HL-60 (cell line): ENCODE measurements at regions not wholly inside any gene's neighbourhood (a gene's known extent, or its start where the extent isn't known, plus 50 kb on each side); places are given as distances from the start of the nearest gene placed in this dataset.

ENCODE experiments used
- DNase-seq, 2 experiments: peaks; one replicate each; pipeline ENCODE4 v3.0.0-alpha.2; 2010 to 2020; ENCODE audit warnings: low read depth in 1 of 2, low spot score in 1 of 2
- H3K27ac ChIP-seq: fragments of 250-450 bp; sonication (Bioruptor Pico); replicated peaks from 2 replicates; pipeline ENCODE4 v1.5.1; 2020; ENCODE audit warnings: mild to moderate bottlenecking, moderate library complexity
- H3K27me3 ChIP-seq: fragments of 250-450 bp; sonication (Bioruptor Pico); 2 replicates; pipeline ENCODE4 v1.5.1; 2021; ENCODE audit warnings: mild to moderate bottlenecking, moderate library complexity; ENCODE audit not compliant: insufficient read depth, poor library complexity, severe bottlenecking
- H3K4me3 ChIP-seq: replicated peaks from 2 replicates; pipeline ENCODE4 v1.5.1; 2011; ENCODE audit warnings: mild to moderate bottlenecking, control low read depth, low read length; ENCODE audit not compliant: insufficient read depth
- GABPA ChIP-seq: IDR thresholded peaks from 2 replicates; pipeline ENCODE4 v1.6.1; 2012; ENCODE audit warnings: low read depth
- POLR2AphosphoS5 ChIP-seq: IDR thresholded peaks from 2 replicates; pipeline ENCODE4 v1.6.1; 2012; ENCODE audit warnings: low read depth
- SPI1 ChIP-seq: IDR thresholded peaks from 2 replicates; pipeline ENCODE4 v1.6.1; 2012; ENCODE audit warnings: low read depth, mild to moderate bottlenecking, borderline replicate concordance
- TF ChIP-seq, protein P1 (sequence below): IDR thresholded peaks from one replicate; pipeline ENCODE4 v1.5.1; 2011; ENCODE audit warnings: low read length, control low read depth, inconsistent platforms; ENCODE audit not compliant: insufficient read depth
- TF ChIP-seq, protein P2 (sequence below): IDR thresholded peaks from 2 replicates; pipeline ENCODE4 v1.6.1; 2012; ENCODE audit warnings: low read depth; ENCODE audit not compliant: insufficient replicate concordance

DNA sequence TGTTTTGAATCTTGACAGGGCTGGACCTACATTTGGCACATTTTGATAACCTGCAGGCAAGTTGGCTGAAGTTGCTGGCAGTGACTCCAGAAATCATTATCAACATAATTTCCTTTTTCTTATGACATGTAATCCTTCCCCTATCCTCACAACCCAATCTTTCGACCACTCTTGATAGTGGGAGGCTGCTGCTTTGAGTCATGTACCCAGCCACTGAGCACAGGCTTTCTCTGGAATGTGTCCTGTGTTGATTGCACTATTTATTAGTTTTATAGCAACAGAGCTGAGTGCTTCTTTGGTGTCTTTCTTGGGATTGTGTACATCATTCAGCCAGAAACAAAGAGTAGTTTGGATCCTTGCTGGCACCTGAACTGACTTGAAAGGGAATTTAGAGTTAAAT lies 183.1 kb upstream of the LEF1 start:
- TF ChIP-seq, protein P1, sequence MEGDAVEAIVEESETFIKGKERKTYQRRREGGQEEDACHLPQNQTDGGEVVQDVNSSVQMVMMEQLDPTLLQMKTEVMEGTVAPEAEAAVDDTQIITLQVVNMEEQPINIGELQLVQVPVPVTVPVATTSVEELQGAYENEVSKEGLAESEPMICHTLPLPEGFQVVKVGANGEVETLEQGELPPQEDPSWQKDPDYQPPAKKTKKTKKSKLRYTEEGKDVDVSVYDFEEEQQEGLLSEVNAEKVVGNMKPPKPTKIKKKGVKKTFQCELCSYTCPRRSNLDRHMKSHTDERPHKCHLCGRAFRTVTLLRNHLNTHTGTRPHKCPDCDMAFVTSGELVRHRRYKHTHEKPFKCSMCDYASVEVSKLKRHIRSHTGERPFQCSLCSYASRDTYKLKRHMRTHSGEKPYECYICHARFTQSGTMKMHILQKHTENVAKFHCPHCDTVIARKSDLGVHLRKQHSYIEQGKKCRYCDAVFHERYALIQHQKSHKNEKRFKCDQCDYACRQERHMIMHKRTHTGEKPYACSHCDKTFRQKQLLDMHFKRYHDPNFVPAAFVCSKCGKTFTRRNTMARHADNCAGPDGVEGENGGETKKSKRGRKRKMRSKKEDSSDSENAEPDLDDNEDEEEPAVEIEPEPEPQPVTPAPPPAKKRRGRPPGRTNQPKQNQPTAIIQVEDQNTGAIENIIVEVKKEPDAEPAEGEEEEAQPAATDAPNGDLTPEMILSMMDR, result no peak
- TF ChIP-seq SPI1 (no peak), POLR2AphosphoS5 (no peak), GABPA (no peak)
- TF ChIP-seq, protein P2, sequence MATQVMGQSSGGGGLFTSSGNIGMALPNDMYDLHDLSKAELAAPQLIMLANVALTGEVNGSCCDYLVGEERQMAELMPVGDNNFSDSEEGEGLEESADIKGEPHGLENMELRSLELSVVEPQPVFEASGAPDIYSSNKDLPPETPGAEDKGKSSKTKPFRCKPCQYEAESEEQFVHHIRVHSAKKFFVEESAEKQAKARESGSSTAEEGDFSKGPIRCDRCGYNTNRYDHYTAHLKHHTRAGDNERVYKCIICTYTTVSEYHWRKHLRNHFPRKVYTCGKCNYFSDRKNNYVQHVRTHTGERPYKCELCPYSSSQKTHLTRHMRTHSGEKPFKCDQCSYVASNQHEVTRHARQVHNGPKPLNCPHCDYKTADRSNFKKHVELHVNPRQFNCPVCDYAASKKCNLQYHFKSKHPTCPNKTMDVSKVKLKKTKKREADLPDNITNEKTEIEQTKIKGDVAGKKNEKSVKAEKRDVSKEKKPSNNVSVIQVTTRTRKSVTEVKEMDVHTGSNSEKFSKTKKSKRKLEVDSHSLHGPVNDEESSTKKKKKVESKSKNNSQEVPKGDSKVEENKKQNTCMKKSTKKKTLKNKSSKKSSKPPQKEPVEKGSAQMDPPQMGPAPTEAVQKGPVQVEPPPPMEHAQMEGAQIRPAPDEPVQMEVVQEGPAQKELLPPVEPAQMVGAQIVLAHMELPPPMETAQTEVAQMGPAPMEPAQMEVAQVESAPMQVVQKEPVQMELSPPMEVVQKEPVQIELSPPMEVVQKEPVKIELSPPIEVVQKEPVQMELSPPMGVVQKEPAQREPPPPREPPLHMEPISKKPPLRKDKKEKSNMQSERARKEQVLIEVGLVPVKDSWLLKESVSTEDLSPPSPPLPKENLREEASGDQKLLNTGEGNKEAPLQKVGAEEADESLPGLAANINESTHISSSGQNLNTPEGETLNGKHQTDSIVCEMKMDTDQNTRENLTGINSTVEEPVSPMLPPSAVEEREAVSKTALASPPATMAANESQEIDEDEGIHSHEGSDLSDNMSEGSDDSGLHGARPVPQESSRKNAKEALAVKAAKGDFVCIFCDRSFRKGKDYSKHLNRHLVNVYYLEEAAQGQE, result no peak
- Histone ChIP-seq H3K27ac (no peak overlapping the region), H3K27me3 (peaks cover 3% of the 10 kb centered on the region), H3K4me3 (no peak overlapping the region)
- no peak for DNase-seq

DNA sequence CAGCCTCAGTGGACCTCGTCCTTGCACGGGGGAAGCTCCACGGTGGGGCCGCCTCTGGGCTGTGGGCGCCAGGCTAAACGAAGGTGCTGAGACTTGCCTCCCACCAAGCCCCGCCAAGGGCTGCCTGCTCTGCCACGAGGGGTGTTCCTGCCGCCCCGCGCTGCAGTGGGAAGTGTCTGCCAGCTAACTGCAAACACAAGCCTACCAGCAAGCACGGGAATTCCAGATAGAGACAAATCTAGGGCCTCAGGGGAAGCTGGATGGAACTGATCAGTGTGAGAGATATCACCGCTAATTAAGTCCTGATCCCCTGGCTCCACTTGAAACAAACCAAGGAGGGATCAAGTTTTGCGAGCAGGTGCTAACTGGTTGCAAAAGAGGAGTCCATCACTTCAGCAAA lies 181.6 kb upstream of the LEF1 start:
- TF ChIP-seq, protein P2, result no peak
- TF ChIP-seq POLR2AphosphoS5, result no peak
- no peak for TF ChIP-seq GABPA
- TF ChIP-seq, protein P1, result no peak
- TF ChIP-seq SPI1, result no peak
- no peak for DNase-seq
- H3K27ac ChIP-seq, result no peak overlapping the region
- no peak overlapping the region for H3K4me3 ChIP-seq
- H3K27me3 ChIP-seq, result peaks cover 3% of the 10 kb centered on the region

DNA sequence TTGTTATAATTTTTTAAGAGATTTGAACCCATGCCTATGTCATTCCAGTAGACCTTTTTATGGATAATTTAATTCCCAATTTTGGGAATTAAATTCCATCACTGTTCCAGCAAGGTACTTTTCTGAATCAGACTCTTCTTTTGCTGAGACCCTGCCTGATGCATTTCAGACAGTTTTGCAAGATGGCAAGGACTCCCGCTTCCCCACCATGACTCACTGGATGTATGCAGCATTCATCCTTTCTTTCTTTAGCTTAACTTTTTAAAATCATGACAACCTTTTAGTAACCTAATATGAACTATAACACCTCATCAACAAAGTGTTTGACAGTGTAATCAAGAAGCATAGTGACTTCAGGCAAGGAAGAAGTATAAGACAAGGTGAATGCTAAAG lies 178.1 kb upstream of the LEF1 start:
- no peak for TF ChIP-seq GABPA
- TF ChIP-seq, protein P2, result no peak
- TF ChIP-seq, protein P1, result no peak
- TF ChIP-seq SPI1, result no peak
- TF ChIP-seq POLR2AphosphoS5, result no peak
- no peak overlapping the region for H3K27ac ChIP-seq
- DNase-seq, result no peak

More for the DNA sequence above, 178.1 kb upstream of the LEF1 start:
- Histone ChIP-seq H3K4me3 (no peak overlapping the region), H3K27me3 (no peaks in the 10 kb centered on the region)
